C1 segment of cervical spinal cord (tissue), 14 donors: ENCODE measurements at regions not wholly inside any gene's neighbourhood (a gene's known extent, or its start where the extent isn't known, plus 50 kb on each side); places are given as distances from the start of the nearest gene placed in this dataset.

Experiments used
- DNase-seq, 14 donors: peaks; one replicate each; lab custom pipeline; 2025; lab: John Stamatoyannopoulos, UW

GRCh38 chr13:106690779-106691178 lies 122.8 kb upstream of the ARGLU1 start:
- no peak for DNase-seq

GRCh38 chr13:106689906-106690305 lies 122.0 kb upstream of the ARGLU1 start:
- no peak for DNase-seq

GRCh38 chr13:106688940-106689339 lies 121.0 kb upstream of the ARGLU1 start:
- no peak for DNase-seq

GRCh38 chr13:106686163-106686562 lies 118.2 kb upstream of the ARGLU1 start:
- DNase-seq: no peak

- DNase-seq: no peak
These were observed 117.2 kb upstream of the ARGLU1 start for GRCh38 chr13:106685143-106685542.

GRCh38 chr13:106683918-106684317 lies 116.0 kb upstream of the ARGLU1 start:
- peak in 1 of 14 donors; percentile 8 for DNase-seq

- peak in 4 of 14 donors; percentile 5 to 17 (median 8) for DNase-seq
These were observed 115.2 kb upstream of the ARGLU1 start for GRCh38 chr13:106683179-106683578.

GRCh38 chr13:106681997-106682396 lies 114.1 kb upstream of the ARGLU1 start:
- no peak for DNase-seq

GRCh38 chr13:106681536-106681935 lies 113.6 kb upstream of the ARGLU1 start:
- DNase-seq: no peak

- DNase-seq: peak in 5 of 14 donors; percentile 4 to 24 (median 20)
These were observed 113.0 kb upstream of the ARGLU1 start for GRCh38 chr13:106680796-106681472.

GRCh38 chr13:106678646-106679418 lies 110.9 kb upstream of the ARGLU1 start:
- DNase-seq: no peak

GRCh38 chr13:106675311-106675710 lies 107.4 kb upstream of the ARGLU1 start:
- no peak for DNase-seq

GRCh38 chr13:106660746-106661625 lies 93.0 kb upstream of the ARGLU1 start:
- DNase-seq: no peak

GRCh38 chr13:106657104-106657503 lies 89.2 kb upstream of the ARGLU1 start:
- DNase-seq: no peak

- DNase-seq: no peak
These were observed 88.2 kb upstream of the ARGLU1 start for GRCh38 chr13:106656186-106656585.

GRCh38 chr13:106651442-106651841 lies 83.5 kb upstream of the ARGLU1 start:
- no peak for DNase-seq

- no peak for DNase-seq
These were observed 82.8 kb upstream of the ARGLU1 start for GRCh38 chr13:106650690-106651205.

GRCh38 chr13:106649495-106649894 lies 81.6 kb upstream of the ARGLU1 start:
- DNase-seq: no peak

- DNase-seq: no peak
These were observed 72.6 kb upstream of the ARGLU1 start for GRCh38 chr13:106640515-106640914.

- DNase-seq: no peak
These were observed 69.6 kb upstream of the ARGLU1 start for GRCh38 chr13:106637519-106637918.

GRCh38 chr13:106636492-106636891 lies 68.6 kb upstream of the ARGLU1 start:
- no peak for DNase-seq

- DNase-seq: no peak
These were observed 67.7 kb upstream of the ARGLU1 start for GRCh38 chr13:106635616-106636015.
